Activated effector memory CD4-positive, alpha-beta T cell treated with anti-CD3 and anti-CD28 coated beads, Interleukin-2, amount 50 U/mL, for 16 hours (primary cell): ENCODE measurements at regions not wholly inside any gene's neighbourhood (a gene's known extent, or its start where the extent isn't known, plus 50 kb on each side); places are given as distances from the start of the nearest gene placed in this dataset.
"Not testable (repeated sequence)": the region's sequence is repeated elsewhere in the genome, so short reads cannot be mapped to it uniquely, and the experiment has no call there.

Experiments used
- DNase-seq: peaks from one replicate; pipeline ENCODE4 v3.0.0-alpha.2; 2020

DNA sequence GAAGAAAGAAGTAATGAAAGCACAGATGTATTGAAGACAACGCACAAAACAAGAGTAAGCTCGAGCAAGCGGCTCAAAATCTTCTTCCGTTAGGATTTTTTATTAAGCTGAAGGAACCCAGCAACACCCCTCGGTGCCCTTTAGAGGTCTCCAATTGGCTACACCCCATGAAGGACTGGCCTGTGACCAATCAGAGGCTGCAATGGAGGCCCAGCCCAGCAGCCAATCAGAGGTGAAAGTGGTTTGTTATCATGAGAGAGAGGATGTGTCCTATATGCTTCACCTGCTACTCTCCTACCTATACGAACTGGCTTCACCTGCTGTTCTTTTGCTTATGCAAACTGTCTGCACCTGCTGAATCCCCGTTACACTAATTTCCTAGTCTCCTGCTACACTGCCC is 358.8 kb downstream of the C12orf50 start:
- DNase-seq = no peak

DNA sequence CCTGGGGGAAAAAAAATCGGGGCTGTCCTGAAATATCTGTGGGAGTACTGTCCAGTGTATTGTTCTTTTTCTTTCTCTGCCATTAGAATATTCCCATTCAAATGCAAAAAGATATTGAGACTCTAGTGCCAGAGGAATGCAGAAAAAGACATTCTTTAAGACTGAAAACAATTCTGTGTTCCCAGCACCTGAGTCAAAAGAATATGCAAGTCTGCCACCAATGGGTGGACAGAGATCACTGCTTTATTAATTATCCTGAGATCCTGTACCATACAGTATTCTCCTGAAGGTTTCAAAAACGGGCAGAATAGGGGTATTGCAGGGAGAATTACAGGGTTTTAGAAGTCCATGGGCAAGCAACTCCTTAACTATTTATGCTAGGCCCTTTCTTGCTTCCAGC is 361.8 kb downstream of the C12orf50 start:
- no peak for DNase-seq

DNA sequence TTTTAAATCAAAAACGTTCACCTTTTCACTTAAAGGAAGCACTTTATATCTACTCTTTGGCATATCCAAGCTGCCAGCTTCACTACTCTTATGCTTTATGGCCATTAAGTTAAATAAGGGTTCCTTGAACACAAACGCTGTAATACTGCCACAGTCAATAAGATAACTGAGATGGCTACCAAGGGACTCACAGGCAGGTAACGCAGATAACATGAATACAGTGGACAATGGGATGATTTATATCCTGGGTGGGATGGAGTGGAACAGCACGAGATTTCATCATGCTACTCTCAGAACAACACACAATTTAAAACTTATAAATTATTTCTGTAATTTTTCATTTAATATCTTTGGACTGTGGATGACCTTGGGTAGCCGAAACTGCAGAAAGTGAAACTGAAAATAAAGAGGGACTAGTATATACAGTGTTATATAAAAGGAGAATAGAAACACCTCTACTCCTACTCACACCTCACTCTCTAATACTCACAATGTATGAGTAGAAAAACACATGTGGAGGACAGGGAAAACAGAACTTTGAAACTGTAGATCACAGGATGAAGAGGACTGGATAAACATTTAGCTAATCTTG is 367.3 kb downstream of the C12orf50 start:
- no peak for DNase-seq

DNA sequence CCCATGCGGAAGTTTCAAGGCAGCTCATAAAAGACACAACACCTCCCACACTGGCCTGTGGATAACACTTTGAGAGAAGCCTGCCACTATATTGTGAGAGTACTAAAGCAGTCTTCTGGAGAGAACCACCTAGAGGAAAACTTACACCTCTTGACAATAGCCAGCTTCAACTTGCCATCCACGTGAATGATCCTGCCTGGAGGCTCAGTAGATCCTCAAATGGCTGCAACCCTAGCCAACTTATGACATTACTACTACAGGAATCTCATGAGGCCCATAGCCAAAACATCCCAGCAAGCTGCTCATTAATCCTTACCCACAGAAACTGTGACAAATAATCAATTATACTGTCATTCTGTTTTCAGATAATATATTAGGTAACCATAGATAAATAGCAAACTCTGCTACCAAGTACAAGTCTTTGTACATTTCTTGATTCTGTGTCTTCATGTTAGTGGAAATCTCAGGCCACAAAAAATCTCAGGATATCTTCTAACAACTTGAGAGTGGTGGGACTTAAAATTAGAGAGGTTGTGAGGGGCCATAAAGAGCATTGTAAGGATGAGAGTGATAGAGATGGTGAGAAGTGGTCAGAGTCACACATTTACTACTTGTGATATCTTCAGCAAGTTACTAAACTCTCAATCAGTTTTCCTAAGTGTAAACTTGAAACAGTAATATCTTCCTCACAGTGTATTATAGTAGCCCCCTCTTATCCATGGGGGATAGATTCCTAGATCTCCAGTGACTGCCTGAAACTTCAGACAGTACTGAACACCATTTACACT is 368.0 kb downstream of the C12orf50 start:
- DNase-seq = no peak

DNA sequence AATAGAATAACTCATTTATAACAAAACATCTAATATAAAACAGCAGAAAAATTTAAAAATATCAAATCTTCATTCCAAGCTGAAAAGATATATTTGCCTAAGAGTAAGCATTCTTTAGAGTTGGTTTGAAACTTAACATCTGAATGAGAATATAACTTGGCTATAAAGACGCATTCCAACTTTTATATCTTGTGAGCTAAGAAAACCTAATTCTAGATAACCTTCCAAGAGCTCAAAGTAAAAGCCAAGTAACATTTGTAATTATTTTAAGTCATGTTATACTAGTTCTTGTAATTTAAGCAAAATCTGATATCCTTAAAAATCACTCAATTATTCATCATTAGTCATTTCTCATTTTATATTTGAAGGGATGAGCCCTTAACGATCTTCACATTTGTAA is 368.9 kb downstream of the C12orf50 start:
- DNase-seq = no peak

DNA sequence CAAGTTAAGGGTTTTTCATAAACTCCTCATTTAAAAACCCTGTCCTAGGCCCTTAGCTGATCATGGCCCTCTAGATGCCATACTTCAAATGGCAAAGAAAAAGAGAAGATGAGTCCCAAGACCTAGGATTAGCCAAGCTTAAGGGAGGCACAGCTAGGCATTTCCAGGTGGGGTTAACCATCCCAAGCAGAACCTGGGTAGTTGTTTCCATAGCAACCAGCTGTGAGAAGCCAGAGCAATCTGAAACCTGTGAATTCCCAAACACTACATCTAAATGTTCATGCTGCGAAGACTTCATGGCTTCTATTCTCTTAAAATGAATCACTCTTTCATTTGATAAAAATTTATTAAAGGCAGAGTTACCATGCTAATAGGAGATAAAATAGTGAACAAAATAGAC is 372.9 kb downstream of the C12orf50 start:
- no peak for DNase-seq

DNA sequence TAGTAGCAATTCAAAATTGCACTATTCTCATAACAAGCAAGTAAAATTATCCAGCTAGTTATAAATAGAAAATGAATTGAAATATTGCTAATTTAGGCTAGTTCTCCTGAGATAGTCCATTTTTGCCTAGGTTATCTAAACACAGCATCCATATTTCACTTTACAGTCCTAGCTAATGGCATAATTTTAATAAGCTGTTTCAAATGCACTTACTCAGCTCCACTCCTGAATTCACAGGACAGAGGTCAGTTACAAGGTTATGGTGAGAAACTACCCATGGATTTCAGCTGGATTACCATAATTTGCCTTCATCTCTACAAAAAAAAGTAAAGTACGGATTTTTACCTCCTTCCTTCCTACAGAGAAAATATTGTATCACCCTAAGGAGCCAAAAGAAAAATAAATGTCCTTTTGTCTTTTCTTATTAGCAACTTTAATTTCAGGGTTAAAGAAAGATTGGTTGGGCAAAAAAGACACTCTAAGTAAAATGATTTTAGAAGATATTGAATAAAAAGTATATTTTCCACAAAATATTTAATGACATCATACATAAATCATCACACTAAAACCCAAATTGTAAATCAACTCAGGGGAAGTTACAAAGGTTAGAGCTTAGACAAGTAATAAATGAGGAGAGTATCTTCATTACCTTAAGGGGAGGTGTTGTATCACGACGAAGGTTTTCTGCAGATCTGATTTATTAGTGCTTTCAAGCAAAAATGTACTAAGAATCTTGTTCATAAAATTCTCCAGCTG is 377.4 kb downstream of the C12orf50 start:
- DNase-seq = no peak

DNA sequence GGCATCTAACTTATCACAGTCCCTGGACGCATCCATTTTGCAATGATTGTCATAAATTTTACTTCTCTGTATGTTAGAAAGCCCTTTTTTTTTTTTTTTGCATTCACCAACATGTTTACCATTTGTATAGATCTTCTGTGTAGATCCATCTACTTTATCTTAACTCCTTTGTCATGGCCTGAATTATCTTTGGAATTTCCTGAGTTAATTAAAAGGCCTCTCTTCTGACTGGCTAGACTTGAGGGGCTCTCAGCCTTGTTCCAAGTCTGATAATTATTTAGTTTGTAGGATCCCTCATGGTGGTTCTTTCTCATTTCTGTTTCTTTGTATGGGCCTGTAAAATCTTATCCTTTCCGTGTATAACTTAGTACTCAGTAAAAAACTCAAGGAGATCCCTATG is 387.0 kb downstream of the C12orf50 start:
- DNase-seq = no peak

DNA sequence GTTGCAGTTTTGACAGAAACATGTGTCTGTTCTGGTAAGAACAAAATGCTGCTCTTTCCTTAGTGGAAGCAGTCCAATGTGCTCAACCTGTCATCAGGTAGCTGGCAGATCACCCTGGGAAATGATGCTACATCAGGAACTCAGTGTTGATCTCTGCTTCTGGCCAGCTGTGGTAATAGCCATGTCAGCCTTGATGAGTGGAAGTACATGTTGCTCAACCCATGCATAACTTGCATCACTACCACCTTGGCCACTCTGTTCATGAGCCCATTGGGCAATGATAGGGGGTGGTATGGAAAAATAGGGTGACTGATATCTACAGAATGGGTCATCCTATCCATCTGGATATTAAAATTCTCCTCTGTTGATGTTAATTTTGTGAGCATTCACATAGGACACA is 411.0 kb downstream of the C12orf50 start:
- DNase-seq = no peak

DNA sequence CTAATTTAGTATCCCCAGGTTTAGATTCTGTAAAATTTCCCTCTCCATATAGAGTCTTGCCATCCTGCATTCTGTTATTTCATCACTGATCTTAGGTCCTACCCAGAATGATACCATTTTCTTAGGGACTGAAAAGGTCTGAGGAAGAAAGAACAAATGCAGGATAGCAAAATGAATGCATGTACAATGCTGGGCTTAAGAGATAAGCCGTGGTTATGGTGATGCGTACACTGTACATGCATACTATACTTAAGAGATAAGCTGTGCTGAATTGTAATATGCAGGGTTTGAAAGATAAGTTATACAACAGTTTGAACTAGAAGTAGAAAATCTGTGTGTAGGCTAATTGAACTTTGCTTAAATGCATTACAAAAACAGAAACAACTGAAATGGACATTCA is 416.2 kb downstream of the C12orf50 start:
- DNase-seq = no peak

DNA sequence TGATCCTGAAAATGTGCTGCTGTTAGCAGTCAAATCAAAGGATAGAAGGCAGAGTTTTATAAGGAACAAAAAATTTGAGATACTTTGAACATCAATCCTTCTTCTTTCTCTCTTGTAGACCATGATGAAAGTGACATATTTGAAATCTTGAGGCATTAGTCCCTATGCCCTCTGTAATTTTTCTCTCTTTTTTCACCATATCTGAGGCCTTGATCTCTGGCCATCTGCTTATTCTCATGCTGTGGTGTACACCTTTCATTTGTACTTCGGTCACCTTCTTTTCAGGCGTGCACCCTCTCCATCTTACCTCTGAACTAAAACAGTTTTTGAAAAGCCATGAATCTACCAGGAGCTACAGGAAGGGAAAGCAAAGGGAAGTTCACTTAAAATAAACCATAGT is 420.9 kb downstream of the C12orf50 start:
- DNase-seq = no peak

DNA sequence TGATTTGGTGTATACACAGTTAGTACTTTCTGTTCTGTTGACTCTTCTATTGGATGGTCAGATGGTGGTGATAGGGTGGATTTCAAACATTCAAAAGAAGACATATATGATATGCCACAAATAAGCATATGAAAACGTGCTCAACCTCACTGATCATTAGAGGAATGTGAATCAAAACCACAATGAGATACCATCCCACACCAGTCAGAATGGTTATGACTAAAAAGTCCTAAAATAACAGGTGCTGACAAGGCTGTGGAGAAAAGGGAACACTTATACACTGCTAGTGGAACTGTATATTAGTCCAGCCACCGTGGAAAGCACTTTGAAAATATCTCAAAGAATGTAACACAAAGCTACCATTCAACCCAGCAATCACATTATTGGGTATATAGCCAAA is 425.5 kb downstream of the C12orf50 start:
- no peak for DNase-seq

DNA sequence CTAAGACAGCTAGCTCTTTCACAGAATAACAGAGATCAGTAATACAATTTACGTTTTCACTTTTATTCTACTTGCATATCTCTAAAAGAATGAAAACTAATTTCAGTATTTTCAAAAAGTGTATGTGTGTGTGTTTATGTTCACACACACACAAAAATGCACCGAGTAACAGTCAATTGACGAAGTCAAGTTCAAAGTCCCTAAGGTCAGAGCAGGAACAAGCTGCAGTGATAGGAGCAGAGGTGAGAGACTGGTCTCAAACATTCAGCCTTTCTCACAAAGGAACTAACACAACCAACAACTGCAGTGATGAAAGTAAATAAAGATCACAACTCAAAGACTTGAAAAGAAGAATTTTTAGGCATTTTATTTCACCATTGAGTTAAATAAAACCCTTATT is 429.7 kb downstream of the C12orf50 start:
- DNase-seq = no peak

DNA sequence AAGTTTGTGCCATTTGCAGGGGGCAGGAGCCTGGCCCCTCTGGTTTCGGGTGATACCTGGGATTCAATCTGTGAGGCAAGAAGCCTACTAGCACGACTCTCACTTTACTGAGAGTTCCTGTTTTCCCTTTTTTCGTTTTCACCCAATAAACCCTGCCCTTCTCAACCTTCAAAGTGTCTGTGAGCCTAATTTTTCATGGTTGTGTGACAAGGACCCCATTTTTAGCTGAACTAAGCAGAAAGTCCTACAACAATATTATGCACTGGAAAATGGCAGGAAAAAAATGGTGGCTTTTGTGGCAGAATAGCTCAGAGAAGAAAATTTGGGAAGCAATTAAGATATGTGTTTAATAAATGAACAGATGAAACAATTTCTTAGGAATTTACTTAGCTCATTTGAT is 432.1 kb downstream of the C12orf50 start:
- no peak for DNase-seq

DNA sequence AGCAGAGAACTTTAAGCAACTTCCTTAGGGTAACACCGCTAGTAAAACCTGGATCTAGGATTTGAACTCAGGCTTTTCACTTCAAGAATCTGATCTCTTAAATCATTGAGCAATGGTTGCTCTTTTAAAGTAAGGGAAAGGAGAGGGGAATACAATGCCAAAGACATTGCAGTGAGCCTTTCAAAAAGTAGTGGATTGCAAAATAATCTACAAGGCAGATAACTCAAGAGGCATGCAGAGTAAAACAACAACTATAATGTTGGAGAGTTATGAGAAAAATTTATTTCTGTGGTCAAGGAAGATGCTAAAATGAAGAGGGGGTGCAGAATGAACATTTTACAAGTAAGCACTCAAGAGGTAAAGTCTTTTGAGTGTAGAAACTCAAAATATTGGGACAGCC is 432.6 kb downstream of the C12orf50 start:
- DNase-seq = no peak

DNA sequence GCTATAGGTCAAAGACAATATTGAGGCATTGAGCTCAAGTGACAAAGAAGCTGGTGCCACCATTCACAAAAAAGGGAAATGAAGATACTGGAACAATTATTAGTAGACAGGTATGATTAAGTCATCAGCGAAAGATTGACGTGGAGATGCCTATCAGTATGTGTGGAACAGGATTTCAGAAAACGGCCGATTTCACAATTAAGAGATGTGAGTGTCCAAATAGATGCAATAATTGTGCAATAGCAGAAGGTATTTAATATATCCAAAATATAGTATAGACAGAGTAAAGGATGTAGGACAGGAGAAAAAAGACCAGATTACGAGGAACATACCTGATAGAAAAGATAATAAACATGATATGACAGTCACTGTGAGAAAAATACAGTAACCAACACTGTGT is 433.1 kb downstream of the C12orf50 start:
- DNase-seq = no peak

DNA sequence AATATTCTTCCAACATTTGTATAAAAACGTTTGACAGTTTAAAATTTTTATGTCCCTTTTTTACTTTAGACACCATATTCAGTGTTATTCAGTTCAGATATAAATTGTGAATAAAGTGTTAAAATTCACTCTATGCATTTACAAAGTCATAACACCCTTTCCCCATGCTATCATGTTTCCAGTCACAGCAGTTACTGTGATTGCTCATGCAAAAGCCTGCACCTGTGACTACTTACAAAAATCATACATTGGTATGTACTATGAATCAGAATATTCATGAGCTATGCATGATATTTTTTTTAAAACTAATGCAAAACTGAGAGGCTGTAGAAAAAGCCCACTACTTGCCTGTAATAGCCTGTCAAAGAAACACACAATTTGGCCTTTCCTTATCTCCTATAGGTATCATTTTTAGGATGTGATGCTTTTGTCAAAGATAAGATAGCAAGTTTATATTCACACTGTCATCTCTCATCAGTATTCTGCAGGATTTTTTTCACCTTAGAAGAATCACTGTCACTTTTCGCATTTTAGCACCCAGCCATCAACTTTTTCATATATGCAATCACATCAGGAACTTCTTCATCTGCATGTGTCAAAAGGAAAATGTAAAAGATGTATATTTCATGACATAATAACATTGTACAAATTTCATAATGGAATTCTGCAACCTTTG is 443.2 kb downstream of the C12orf50 start:
- DNase-seq = no peak

DNA sequence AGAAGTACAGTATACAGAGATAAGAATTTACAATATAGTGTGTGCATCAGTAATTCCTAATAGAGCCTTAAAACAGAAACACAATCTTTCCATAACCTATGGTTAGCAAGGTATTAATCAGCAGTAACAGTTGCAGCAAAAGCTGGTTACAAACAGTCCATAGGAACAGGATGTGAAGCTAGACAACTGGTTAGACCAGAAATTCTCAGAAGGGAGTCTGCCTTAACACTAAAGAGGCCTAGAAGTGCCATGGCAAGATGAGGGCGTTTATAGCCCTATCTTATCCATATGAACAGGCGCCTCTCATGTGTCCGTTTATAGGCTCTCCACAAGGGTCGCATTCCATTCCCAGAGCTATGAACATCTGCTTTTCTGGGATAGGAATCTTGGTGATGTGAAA is 450.1 kb downstream of the C12orf50 start:
- DNase-seq = not testable (repeated sequence)

DNA sequence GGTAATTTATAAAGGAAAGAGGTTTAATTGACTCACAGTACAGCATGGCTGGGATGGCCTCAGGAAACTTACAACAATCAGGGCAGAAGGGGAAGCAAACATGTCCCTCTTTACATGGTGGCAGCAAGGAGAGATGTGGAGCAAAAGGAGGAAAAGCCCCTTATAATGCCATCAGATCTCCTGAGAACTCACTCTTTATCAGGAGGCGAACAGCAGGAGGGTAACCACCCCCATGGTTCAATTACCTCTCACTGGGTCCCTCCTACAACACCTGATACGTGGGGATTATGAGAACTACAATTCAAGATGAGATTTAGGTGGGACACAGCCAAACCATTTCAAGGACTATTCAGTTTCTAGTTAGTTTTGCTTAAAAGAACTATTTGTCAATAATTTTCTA is 453.3 kb downstream of the C12orf50 start:
- no peak for DNase-seq

DNA sequence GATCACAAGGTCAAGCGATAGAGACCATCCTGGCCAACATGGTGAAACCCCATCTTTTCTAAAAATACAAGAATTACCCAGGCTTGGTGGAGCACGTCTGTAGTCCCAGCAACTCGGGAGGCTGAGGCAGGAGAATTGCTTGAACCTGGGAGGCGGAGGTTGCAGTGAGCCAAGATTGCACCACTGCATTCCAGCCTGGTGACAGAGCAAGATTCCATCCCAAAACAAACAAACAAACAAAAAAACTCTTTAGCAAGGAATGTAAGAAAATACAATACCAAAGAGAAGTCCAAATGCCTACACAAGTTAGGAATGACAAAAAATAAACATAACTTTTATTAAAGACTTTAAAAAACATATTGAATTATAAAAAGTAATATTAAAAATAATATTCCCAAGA is 462.3 kb downstream of the C12orf50 start:
- not testable (repeated sequence) for DNase-seq

DNA sequence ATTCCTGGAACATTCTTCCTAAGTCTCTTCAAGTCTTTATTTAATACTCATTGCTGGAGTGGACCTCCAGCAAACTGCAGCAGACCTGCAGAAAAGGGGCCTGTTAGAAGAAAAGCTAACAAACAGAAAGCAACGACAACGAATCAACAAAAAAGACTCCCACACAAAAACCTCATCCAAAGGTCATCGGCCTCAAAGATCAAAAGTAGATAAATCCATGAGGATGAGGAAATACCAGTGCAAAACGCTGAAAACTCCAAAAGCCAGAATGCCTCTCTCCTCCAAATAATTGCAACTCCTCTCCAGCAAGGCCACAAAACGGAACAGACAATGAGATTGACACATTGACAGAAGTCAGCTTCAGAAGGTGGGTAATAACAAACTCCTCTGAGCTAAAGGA is 472.2 kb downstream of the C12orf50 start:
- DNase-seq = no peak

DNA sequence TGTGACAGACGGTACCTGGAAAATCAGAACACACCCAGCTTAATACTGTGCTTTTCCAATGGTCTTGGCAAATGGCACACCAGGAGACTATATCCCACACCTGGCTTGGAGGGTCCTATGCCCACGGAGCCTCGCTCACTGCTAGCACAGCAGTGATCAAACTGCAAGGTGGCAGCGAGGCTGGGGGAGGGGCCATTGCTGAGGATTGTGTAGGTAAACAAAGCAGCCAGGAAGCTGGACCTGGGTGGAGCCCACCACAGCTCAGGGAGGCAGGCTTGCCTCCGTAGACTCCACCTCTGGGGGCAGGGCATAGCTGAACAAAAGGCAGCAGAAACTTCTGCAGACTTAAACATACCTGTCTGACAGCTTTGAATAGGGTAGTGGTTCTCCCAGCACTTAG is 498.0 kb downstream of the C12orf50 start:
- not testable (repeated sequence) for DNase-seq

DNA sequence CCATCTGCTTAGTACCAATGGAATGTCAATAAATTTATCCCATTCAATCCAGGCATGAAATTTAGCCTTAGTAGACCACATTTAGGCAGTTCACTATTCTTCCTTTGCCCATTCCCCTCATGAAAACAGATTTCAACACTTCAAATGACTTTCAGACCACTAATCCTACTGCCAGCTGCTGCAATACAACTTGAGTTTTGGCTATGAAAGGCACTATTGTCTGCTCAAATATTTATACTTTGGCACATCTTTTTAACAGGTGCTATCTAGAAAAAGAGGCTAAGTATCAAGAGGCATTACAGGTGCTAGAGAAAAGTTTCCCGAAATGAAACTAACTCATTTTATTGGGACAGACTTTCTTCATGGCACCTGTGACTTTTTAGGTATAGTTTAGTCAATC is 499.8 kb downstream of the C12orf50 start:
- no peak for DNase-seq

DNA sequence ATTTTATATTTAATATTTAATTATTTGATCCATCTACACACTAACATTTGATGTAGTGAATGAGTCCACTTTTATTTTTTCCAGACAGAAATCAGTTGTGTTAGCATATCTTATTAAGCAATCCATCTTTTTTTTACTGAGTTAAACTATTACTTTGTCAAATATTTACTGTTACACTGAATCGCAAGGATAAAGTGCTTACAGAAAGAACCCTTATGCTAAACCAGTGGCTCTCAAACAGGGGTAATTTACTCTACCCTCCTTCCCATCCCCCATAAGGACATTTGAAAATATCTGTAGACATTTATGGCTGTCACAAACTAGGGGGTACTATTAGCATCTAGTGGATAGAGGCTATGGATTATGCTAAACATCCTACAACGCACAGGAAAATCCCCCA is 508.2 kb downstream of the C12orf50 start:
- DNase-seq = no peak
